ENCODE measurements at regions not wholly inside any gene's neighbourhood (a gene's known extent, or its start where the extent isn't known, plus 50 kb on each side); places are given as distances from the start of the nearest gene placed in this dataset.

GRCh38 chr12:3336606-3337311, 154.2 kb upstream of the PRMT8 start:
- DNase-seq, result no peak
- no peak for TF ChIP-seq GATA1 (IDR thresholded peaks at IDR 0.05; ENCODE audit: low read depth, low read length)
- TF ChIP-seq POLR2A (IDR thresholded peaks at IDR 0.05; ENCODE audit: low read length), result no peak

- TF ChIP-seq GATA1 (IDR thresholded peaks at IDR 0.05; ENCODE audit: low read depth, low read length) (no peak), POLR2A (IDR thresholded peaks at IDR 0.05; ENCODE audit: low read length) (no peak)
- DNase-seq, result no peak
These were observed 153.1 kb upstream of the PRMT8 start for GRCh38 chr12:3337944-3338343.

GRCh38 chr12:3339221-3339620, 151.8 kb upstream of the PRMT8 start:
- DNase-seq, result no peak
- TF ChIP-seq POLR2A (IDR thresholded peaks at IDR 0.05; ENCODE audit: low read length) (no peak), GATA1 (IDR thresholded peaks at IDR 0.05; ENCODE audit: low read depth, low read length) (no peak)

DNA sequence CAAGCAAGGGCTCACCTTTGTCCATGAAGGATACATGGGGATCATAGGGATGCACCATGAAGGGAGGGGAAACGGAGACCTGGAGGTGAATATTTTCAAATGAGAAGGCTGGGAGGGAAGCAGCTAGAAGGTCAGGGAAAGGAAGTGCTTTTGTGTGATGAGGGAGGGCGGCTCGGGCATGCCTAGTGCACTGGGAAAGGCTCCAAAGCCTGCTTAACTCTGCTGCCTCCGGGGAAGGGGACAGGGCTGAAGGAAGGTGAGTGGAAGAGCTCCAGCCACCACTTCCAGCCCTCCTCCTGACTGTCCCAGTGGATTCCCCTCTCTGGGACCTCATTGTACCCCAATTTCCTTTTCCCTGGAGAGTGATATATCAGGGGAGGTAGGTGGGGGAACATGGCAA, 149.4 kb upstream of the PRMT8 start:
- no peak for TF ChIP-seq POLR2A (IDR thresholded peaks at IDR 0.05; ENCODE audit: low read length)
- TF ChIP-seq GATA1 (IDR thresholded peaks at IDR 0.05; ENCODE audit: low read depth, low read length), result no peak
- DNase-seq, result no peak

GRCh38 chr12:3342051-3342450, 149.0 kb upstream of the PRMT8 start:
- no peak for TF ChIP-seq GATA1 (IDR thresholded peaks at IDR 0.05; ENCODE audit: low read depth, low read length)
- no peak for TF ChIP-seq POLR2A (IDR thresholded peaks at IDR 0.05; ENCODE audit: low read length)
- DNase-seq, result peak; percentile 5 to 16

DNA sequence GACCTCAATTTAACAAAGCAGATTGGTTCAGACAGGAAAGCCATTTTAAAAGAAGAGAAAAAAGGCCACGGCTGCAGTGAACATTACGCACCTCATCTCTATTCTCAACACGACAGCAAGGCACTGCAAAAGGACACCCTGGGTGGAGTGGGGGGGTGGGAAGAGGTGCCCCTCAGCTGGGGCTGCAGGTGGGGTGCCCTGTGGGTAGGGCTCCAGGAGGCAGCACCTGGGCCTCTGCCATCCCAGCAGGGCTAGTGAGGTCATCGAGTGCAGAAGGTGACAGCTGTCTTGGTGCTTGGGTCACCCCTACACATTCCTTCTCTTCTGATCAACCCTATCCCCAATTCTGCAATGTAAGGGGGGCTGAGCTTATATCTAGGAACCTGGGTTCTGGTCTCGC, 142.9 kb upstream of the PRMT8 start:
- DNase-seq, result no peak
- no peak for TF ChIP-seq GATA1 (IDR thresholded peaks at IDR 0.05; ENCODE audit: low read depth, low read length)
- TF ChIP-seq POLR2A (IDR thresholded peaks at IDR 0.05; ENCODE audit: low read length), result no peak

DNA sequence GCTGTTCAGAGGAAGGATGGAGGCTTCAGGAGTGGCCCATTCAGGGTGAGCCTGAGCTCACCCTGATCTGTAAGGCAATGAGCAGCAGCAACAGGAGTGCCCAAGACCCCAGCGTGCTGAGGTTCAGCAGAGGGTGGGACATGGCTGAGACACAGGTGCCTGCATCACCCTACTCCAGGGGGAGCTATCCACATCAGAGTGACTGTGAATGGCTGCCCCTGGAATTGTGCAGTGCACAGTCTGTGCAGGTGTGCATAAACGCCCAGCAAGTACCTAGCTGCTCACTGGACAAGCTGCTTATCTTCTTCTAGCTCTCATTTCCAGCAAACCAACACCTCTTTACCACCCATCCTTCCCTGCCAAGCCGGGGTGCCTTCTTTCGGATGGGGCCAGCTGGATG, 140.6 kb upstream of the PRMT8 start:
- DNase-seq, result no peak
- no peak for TF ChIP-seq GATA1 (IDR thresholded peaks at IDR 0.05; ENCODE audit: low read depth, low read length)
- no peak for TF ChIP-seq POLR2A (IDR thresholded peaks at IDR 0.05; ENCODE audit: low read length)

DNA sequence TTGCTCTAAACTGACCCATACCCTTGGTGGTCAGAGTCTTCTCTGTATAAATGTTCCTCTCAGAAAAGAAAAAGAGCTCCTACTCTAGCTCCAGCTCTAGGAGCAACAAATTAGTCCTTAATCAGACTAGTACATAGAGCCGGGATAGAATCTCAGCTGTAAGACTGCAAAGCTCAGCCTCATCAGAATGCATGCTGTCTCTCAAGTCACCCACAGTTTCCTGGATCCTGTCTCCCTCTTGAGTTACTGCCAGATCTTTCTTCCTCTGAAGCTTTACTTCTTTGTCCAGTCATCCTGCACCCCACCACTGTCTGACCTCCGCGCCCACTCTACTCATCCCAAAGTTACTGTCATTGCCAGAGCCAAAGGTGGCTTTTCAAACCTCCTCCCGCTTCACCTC, 139.3 kb upstream of the PRMT8 start:
- DNase-seq, result no peak
- TF ChIP-seq POLR2A (IDR thresholded peaks at IDR 0.05; ENCODE audit: low read length) (no peak), GATA1 (IDR thresholded peaks at IDR 0.05; ENCODE audit: low read depth, low read length) (no peak)

DNA sequence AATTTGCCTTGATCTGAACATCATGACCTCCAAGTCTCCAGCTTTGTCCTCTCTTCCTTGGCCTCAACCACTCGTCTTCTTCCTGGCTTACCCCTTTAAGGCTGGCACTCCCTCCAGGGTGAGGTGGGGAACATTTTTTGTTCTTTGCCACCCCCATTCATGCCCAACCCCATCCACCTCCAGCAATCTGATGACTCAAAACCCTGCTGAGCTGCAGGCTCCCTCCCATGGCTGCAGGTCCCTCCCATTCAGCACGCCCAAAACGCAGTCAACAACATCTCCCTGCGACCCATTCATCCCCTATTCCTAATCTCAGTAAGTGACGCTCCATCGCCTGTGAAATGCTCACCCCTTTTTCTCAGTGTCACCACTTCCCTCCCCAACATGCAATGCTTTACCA, 138.8 kb upstream of the PRMT8 start:
- no peak for DNase-seq
- TF ChIP-seq POLR2A (IDR thresholded peaks at IDR 0.05; ENCODE audit: low read length) (no peak), GATA1 (IDR thresholded peaks at IDR 0.05; ENCODE audit: low read depth, low read length) (no peak)

DNA sequence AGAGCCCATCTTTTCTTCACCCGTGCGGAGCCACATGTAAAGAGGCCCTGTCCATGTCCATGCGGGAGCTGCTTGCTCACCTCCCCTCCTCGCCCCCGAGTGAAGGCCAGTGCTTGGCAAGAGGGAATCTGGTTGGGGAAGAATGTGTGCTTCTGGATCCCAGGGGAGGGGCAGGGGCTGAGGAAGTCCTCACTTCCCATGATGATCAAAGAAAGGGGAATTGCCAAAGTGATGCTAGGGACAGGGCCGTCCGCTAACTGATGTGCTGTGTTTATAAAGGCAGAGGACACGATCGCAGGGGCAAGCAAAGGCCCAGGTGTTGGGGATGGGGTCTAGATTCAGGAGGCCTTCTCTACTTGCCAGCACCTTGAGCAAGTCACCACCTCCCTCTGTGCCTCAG, 137.4 kb upstream of the PRMT8 start:
- no peak for DNase-seq
- TF ChIP-seq GATA1 (IDR thresholded peaks at IDR 0.05; ENCODE audit: low read depth, low read length), result no peak
- TF ChIP-seq POLR2A (IDR thresholded peaks at IDR 0.05; ENCODE audit: low read length), result no peak

DNA sequence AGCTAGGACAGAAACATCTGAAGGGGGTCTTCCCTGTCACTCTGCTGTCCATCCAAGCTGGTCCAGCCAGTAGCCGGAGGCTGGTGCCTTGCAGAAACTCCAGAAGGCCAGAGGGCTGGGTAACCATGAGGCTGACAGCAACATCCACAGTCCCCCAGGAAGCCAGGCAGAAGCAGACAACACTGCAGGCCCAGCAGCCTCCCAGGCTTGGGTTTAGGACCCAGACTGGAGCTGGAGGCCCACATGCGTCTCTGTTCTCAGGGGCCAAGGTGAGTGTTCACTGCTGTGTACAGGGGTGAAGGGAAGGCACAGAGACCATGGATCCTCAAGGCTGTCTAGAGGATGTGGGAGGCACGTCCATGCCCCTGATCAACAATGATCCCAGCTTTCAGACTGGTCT, 136.4 kb upstream of the PRMT8 start:
- DNase-seq, result no peak
- TF ChIP-seq POLR2A (IDR thresholded peaks at IDR 0.05; ENCODE audit: low read length) (no peak), GATA1 (IDR thresholded peaks at IDR 0.05; ENCODE audit: low read depth, low read length) (no peak)

DNA sequence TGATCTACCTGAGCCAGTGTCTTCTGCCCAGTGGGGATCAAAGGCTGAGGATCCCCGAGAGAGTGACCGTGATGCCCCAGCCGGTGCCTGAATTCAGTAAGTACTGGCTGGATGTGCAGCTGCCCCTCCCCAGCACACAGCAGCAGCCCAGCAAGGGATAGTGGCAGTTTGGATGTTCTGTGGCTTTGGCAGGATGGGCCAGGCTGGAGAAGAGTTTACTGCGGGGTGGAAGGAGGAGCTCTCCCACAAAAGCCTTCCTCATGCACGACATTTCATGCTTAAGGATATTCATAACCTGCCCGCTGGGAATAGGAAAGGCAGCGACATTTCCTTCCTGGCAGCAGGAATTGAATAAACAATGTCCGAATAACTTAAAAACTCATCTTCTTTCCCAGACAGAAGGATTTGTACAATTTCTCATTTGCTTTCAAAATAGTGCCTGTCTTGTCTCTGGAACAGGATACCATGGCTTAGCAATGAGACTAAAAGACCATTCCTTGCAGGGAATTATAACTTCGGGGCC, 135.6 kb upstream of the PRMT8 start:
- DNase-seq, result no peak
- TF ChIP-seq POLR2A (IDR thresholded peaks at IDR 0.05; ENCODE audit: low read length) (no peak), GATA1 (IDR thresholded peaks at IDR 0.05; ENCODE audit: low read depth, low read length) (no peak)

DNA sequence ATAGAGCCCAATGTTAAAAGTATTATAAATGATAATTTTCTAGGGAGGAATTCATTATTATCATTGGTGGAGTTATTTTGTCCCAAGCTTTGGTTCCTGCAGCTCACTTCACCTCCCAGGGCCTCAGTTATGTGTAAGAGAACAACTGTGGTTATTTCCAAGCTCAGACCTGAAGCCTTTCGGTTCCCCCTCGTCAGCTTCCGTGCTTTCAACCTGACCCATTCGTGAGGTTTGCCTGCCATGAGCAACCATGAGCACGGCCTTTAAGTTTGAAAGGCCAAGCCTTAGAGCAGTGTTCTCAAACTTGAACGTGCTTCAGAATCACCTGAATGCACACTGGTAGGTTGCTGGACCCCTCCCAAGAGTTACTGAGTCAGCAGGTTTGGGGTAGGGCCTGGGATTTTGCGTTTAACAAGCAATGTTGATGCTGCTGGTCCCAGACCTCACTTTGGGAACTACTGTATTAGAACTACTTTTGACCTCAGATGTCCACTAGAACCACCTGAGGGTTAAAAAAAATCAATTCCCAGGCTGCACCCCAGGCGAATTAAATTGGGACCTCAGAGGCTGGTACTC, 133.0 kb upstream of the PRMT8 start:
- no peak for TF ChIP-seq POLR2A (IDR thresholded peaks at IDR 0.05; ENCODE audit: low read length)
- TF ChIP-seq GATA1 (IDR thresholded peaks at IDR 0.05; ENCODE audit: low read depth, low read length), result no peak

GRCh38 chr12:3359478-3359877, 131.5 kb upstream of the PRMT8 start:
- DNase-seq, result no peak
- TF ChIP-seq GATA1 (IDR thresholded peaks at IDR 0.05; ENCODE audit: low read depth, low read length) (no peak), POLR2A (IDR thresholded peaks at IDR 0.05; ENCODE audit: low read length) (no peak)

More for the DNA sequence above, 133.0 kb upstream of the PRMT8 start:
- no peak for DNase-seq

- no peak for DNase-seq
- no peak for TF ChIP-seq GATA1 (IDR thresholded peaks at IDR 0.05; ENCODE audit: low read depth, low read length)
- TF ChIP-seq POLR2A (IDR thresholded peaks at IDR 0.05; ENCODE audit: low read length), result no peak
These were observed 129.9 kb upstream of the PRMT8 start for GRCh38 chr12:3361146-3361545.

Measured in erythroblast (primary cell).